Loucy (cell line): ENCODE measurements at regions not wholly inside any gene's neighbourhood (a gene's known extent, or its start where the extent isn't known, plus 50 kb on each side); places are given as distances from the start of the nearest gene placed in this dataset.

Experiments used
- CTCF ChIP-seq: fragments of 200-600 bp; sonication (generic); conservative IDR thresholded peaks from 2 replicates; pipeline ENCODE4 v1.5.1; 2014; ENCODE audit warnings: mild to moderate bottlenecking, antibody characterized with exemption, low read length
- EZH2phosphoT487 ChIP-seq: fragments of 200-600 bp; IDR thresholded peaks from 2 replicates; pipeline ENCODE4 v1.6.1; 2018; ENCODE audit warnings: antibody characterized with exemption, mild to moderate bottlenecking, moderate library complexity, borderline replicate concordance

GRCh38 chr21:39063517-39063916, 119.7 kb downstream of the PSMG1 start:
- TF ChIP-seq CTCF = no peak
- TF ChIP-seq EZH2phosphoT487 = no peak
